Neuronal stem cell (in vitro differentiated cells): ENCODE measurements at regions not wholly inside any gene's neighbourhood (a gene's known extent, or its start where the extent isn't known, plus 50 kb on each side); places are given as distances from the start of the nearest gene placed in this dataset.
"Not testable (repeated sequence)": the region's sequence is repeated elsewhere in the genome, so short reads cannot be mapped to it uniquely, and the experiment has no call there.

Experiments
- DNase-seq: peaks from one replicate; pipeline ENCODE4 v3.0.0-alpha.2; 2013; ENCODE audit warnings: low spot score
- H2AFZ ChIP-seq: one replicate; pipeline ENCODE4 v1.6.1; 2013; ENCODE audit warnings: mild to moderate bottlenecking, low read length, inconsistent platforms
- H2AK5ac ChIP-seq: 2 replicates; pipeline ENCODE4 v1.6.1; 2013; ENCODE audit warnings: low read depth, mild to moderate bottlenecking, inconsistent platforms, low read length, moderate library complexity, mixed read lengths
- H2BK120ac ChIP-seq: 2 replicates; pipeline ENCODE4 v1.6.1; 2013; ENCODE audit warnings: low read depth, mild to moderate bottlenecking, inconsistent platforms, low read length, moderate library complexity, mixed read lengths
- H2BK12ac ChIP-seq: one replicate; pipeline ENCODE4 v1.6.1; 2013; ENCODE audit warnings: low read length, inconsistent platforms
- H2BK15ac ChIP-seq: 2 replicates; pipeline ENCODE4 v1.6.1; 2013; ENCODE audit warnings: mild to moderate bottlenecking, low read length, inconsistent platforms, mixed read lengths
- H2BK5ac ChIP-seq: one replicate; pipeline ENCODE4 v1.6.1; 2013; ENCODE audit warnings: inconsistent platforms, mild to moderate bottlenecking, low read length, moderate library complexity
- H3K14ac ChIP-seq: one replicate; pipeline ENCODE4 v1.6.1; 2013; ENCODE audit warnings: low read length, inconsistent platforms
- H3K18ac ChIP-seq: 2 replicates; pipeline ENCODE4 v1.6.1; 2013; ENCODE audit warnings: low read length, inconsistent platforms
- H3K23ac ChIP-seq: 2 replicates; pipeline ENCODE4 v1.6.1; 2013; ENCODE audit warnings: low read depth, mild to moderate bottlenecking, mixed read lengths, low read length, inconsistent platforms; ENCODE audit not compliant: poor library complexity
- H3K27ac ChIP-seq: replicated peaks from 3 replicates; pipeline ENCODE4 v1.5.1; 2013; ENCODE audit warnings: low read length, inconsistent platforms
- H3K27me3 ChIP-seq, 3 experiments: 2 replicates each; pipeline ENCODE4 v1.6.1; 2013; ENCODE audit warnings: low read length in 3 of 3, mild to moderate bottlenecking in 2 of 3, inconsistent platforms in 1 of 3, low read depth in 1 of 3, mixed read lengths in 1 of 3, moderate library complexity in 1 of 3; ENCODE audit not compliant: control insufficient read depth in 3 of 3, insufficient read depth in 3 of 3
- H3K36me3 ChIP-seq, 2 donors: replicated peaks in 1 of 2; 2 replicates each; pipeline ENCODE4 v1.6.1; 2013; ENCODE audit warnings: low read length in 2 of 2; ENCODE audit not compliant: control insufficient read depth in 2 of 2, insufficient read depth in 2 of 2
- H3K4ac ChIP-seq: 2 replicates; pipeline ENCODE4 v1.6.1; 2013; ENCODE audit warnings: inconsistent platforms, mild to moderate bottlenecking, low read length, moderate library complexity
- H3K4me1 ChIP-seq, 2 donors: 1 replicate in 1 of 2; 2 replicates in 1 of 2; pipeline ENCODE4 v1.6.1; 2013; ENCODE audit warnings: low read length in 2 of 2, low read depth in 1 of 2; ENCODE audit not compliant: control insufficient read depth in 2 of 2, insufficient read depth in 1 of 2
- H3K4me2 ChIP-seq: one replicate; pipeline ENCODE4 v1.6.1; 2013; ENCODE audit warnings: mild to moderate bottlenecking, low read length, inconsistent platforms; ENCODE audit not compliant: insufficient read depth, poor library complexity, severe bottlenecking
- H3K4me3 ChIP-seq, 2 donors: 2 replicates each; pipeline ENCODE4 v1.5.1; 2013; ENCODE audit warnings: low read length in 2 of 2, mild to moderate bottlenecking in 2 of 2, inconsistent platforms in 1 of 2, moderate library complexity in 1 of 2
- H3K79me1 ChIP-seq: one replicate; pipeline ENCODE4 v1.6.1; 2013; ENCODE audit warnings: low read depth, mild to moderate bottlenecking, inconsistent platforms, low read length, moderate library complexity
- H3K9ac ChIP-seq: one replicate; pipeline ENCODE4 v1.6.1; 2013; ENCODE audit warnings: mild to moderate bottlenecking, low read depth, low read length, inconsistent platforms; ENCODE audit not compliant: poor library complexity
- H3K9me3 ChIP-seq, 2 donors: replicated peaks in 1 of 2; 2 replicates each; pipeline versions ENCODE3 to v1.6.1; 2013; ENCODE audit warnings: low read length in 2 of 2, mild to moderate bottlenecking in 2 of 2, inconsistent platforms in 1 of 2, low read depth in 1 of 2, mixed read lengths in 1 of 2, moderate library complexity in 1 of 2; ENCODE audit not compliant: control insufficient read depth in 2 of 2, insufficient read depth in 1 of 2
- H4K8ac ChIP-seq: one replicate; pipeline ENCODE4 v1.6.1; 2013; ENCODE audit warnings: low read depth, mild to moderate bottlenecking, inconsistent platforms, low read length, moderate library complexity
- H4K91ac ChIP-seq: one replicate; pipeline ENCODE4 v1.6.1; 2013; ENCODE audit warnings: low read length, low read depth, mild to moderate bottlenecking, inconsistent platforms; ENCODE audit not compliant: poor library complexity
- WGBS, 2 donors: extraction: QIAGEN DNeasy Blood & Tissue Kit; methylation state at CpG; one replicate each; pipeline ENCODE4 v1.1.7; 2013; ENCODE audit warnings: missing lambda C conversion rate in 2 of 2, mixed read lengths in 1 of 2; ENCODE audit not compliant: insufficient read length in 2 of 2, insufficient replicate concordance in 1 of 2; ENCODE audit errors: extremely low coverage in 2 of 2; 5-methylcytosine and 5-hydroxymethylcytosine counted together

DNA sequence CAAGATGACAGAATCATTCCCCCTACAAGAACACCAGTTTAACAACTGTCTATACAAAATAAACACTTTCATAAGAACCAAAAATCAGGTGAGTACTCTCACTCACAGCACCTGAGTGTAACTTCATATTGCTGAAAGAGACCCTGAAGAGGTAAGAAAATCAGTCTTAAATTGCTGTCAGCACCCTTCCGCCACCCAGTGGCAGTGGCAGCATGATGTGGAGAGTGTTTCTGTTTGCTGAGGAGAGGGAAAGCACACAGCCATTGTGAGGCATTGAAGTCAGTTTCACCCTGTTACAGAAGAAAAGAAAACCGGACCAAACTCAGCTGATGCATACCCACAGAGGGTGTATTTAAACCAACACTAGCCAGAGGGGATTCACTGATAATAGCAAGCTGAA is 1240.8 kb upstream of the CRIM1 start:
- H2BK12ac ChIP-seq: no peak overlapping the region
- no peak overlapping the region for H2BK5ac ChIP-seq
- no peak overlapping the region for H3K23ac ChIP-seq
- H3K4me3 ChIP-seq: no peak overlapping the region
- H3K4me2 ChIP-seq: no peak overlapping the region
- no peaks in the 10 kb centered on the region for H3K9me3 ChIP-seq
- no peak overlapping the region for H2AK5ac ChIP-seq
- no peak for DNase-seq
- no peak overlapping the region for H3K9ac ChIP-seq
- WGBS, 2 donors: no CpG with 5 or more reads among the region's 2 CpGs
- H3K18ac ChIP-seq: no peak overlapping the region
- H4K91ac ChIP-seq: no peak overlapping the region
- no peaks in the 10 kb centered on the region for H3K27me3 ChIP-seq
- no peaks in the 10 kb centered on the region for H3K4me1 ChIP-seq
- H3K4ac ChIP-seq: no peak overlapping the region
- no peak overlapping the region for H3K27ac ChIP-seq
- no peak overlapping the region for H2BK120ac ChIP-seq
- H3K79me1 ChIP-seq: no peaks in the 10 kb centered on the region
- H3K36me3 ChIP-seq: no peaks in the 10 kb centered on the region
- H2AFZ ChIP-seq: no peak overlapping the region
- no peak overlapping the region for H3K14ac ChIP-seq
- no peak overlapping the region for H2BK15ac ChIP-seq
- no peak overlapping the region for H4K8ac ChIP-seq

DNA sequence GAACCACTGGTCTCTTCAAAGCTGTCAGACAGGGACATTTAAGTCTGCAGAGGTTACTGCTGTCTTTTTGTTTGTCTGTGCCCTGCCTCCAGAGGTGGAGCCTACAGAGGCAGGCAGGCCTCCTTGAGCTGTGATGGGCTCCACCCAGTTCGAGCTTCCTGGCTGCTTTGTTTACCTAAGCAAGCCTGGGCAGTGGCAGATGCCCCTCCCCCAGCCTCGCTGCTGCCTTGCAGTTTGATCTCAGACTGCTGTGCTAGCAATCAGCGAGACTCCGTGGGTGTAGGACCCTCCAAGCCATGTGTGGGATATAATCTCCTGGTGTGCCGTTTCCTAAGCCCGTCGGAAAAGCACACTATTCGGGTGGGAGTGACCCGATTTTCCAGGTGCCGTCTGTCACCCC is 1243.2 kb upstream of the CRIM1 start:
- H3K9ac ChIP-seq, H3K14ac ChIP-seq, H3K4me1 ChIP-seq, H2BK12ac ChIP-seq, H2AFZ ChIP-seq, H3K23ac ChIP-seq, H2BK120ac ChIP-seq, H2BK5ac ChIP-seq, H2AK5ac ChIP-seq, H2BK15ac ChIP-seq, H3K18ac ChIP-seq, H3K27me3 ChIP-seq, H4K8ac ChIP-seq, H3K4me2 ChIP-seq, H3K9me3 ChIP-seq, H3K27ac ChIP-seq, H3K79me1 ChIP-seq, DNase-seq, H4K91ac ChIP-seq, H3K4me3 ChIP-seq, H3K4ac ChIP-seq, H3K36me3 ChIP-seq: not testable (repeated sequence)
- WGBS, 2 donors: no CpG with 5 or more reads among the region's 10 CpGs

DNA sequence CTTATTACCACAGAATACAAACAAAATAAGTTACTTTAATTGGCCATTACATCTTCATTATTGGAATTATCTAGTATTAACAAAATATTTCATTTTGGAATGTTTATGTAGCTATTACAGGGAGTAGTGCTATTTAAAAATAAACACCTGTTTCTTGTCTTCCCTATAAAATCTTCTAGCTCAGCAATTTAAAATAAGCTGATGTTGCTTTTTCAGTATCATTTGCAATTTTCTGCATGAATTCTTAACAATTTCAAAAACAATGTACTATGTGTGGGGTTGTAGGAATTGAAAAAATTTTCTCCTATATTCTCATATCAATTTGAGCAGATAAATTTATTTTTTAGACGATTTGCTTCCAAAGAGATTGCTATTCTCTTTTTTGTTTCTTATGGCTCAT is 1251.3 kb upstream of the CRIM1 start:
- no peaks in the 10 kb centered on the region for H3K9me3 ChIP-seq
- no peak for DNase-seq

DNA sequence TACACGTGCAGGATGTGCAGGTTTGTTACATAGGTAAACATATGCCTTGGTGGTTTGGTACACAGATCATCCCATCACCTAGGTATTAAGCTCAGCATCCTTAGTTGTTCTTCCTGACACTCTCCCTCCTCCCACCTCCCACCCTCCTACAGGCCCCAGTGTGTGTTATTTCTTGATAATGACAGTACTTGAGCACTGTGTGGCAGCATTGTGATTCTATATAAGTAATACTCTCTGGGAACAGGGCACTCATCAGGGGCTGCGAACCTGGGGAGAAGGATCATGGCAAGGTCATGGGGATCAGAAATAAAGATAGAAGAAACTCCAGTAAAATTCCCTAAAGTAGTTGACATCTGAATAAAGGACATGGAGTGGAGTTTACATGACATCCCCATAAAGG is 1256.2 kb upstream of the CRIM1 start:
- Histone ChIP-seq H3K79me1 (no peaks in the 10 kb centered on the region), H3K9me3 (no peaks in the 10 kb centered on the region), H2BK120ac (no peak overlapping the region), H3K4me3 (no peak overlapping the region), H4K8ac (no peak overlapping the region), H2AFZ (no peak overlapping the region), H3K27ac (no peak overlapping the region), H2BK5ac (no peak overlapping the region), H3K4me1 (no peaks in the 10 kb centered on the region), H3K4me2 (no peak overlapping the region), H2BK12ac (no peak overlapping the region), H2AK5ac (no peak overlapping the region), H3K36me3 (no peaks in the 10 kb centered on the region), H3K23ac (no peak overlapping the region), H4K91ac (no peak overlapping the region), H3K4ac (no peak overlapping the region), H3K18ac (no peak overlapping the region), H3K9ac (no peak overlapping the region), H2BK15ac (no peak overlapping the region), H3K27me3 (no peaks in the 10 kb centered on the region), H3K14ac (no peak overlapping the region)
- DNase-seq: no peak
- WGBS, 2 donors: no CpG with 5 or more reads among the region's 2 CpGs

More for the DNA sequence above, 1251.3 kb upstream of the CRIM1 start:
- no peaks in the 10 kb centered on the region for H3K4me1 ChIP-seq
- WGBS, 2 donors: no CpG with 5 or more reads among the region's 1 CpG
- H3K79me1 ChIP-seq: no peaks in the 10 kb centered on the region
- H2AFZ ChIP-seq: no peak overlapping the region
- no peak overlapping the region for H3K27ac ChIP-seq
- no peak overlapping the region for H4K8ac ChIP-seq
- no peak overlapping the region for H3K4ac ChIP-seq
- H3K36me3 ChIP-seq: no peaks in the 10 kb centered on the region
- H2AK5ac ChIP-seq: no peak overlapping the region
- H3K4me3 ChIP-seq: no peak overlapping the region
- no peak overlapping the region for H2BK15ac ChIP-seq
- no peak overlapping the region for H3K4me2 ChIP-seq
- no peak overlapping the region for H4K91ac ChIP-seq
- H2BK5ac ChIP-seq: no peak overlapping the region
- no peak overlapping the region for H3K18ac ChIP-seq
- H3K27me3 ChIP-seq: no peaks in the 10 kb centered on the region
- H3K14ac ChIP-seq: no peak overlapping the region
- H2BK12ac ChIP-seq: no peak overlapping the region
- H3K23ac ChIP-seq: no peak overlapping the region
- no peak overlapping the region for H3K9ac ChIP-seq
- no peak overlapping the region for H2BK120ac ChIP-seq
